GM18868 (cell line): ENCODE measurements at regions not wholly inside any gene's neighbourhood (a gene's known extent, or its start where the extent isn't known, plus 50 kb on each side); places are given as distances from the start of the nearest gene placed in this dataset.

Experiments used
- ATAC-seq: cut with Tn5 transposase; IDR thresholded peaks from one replicate; pipeline ENCODE4 v1.9.1; 2021; ENCODE audit warnings: mild to moderate bottlenecking, moderate library complexity; ENCODE audit not compliant: unreplicated experiment

DNA sequence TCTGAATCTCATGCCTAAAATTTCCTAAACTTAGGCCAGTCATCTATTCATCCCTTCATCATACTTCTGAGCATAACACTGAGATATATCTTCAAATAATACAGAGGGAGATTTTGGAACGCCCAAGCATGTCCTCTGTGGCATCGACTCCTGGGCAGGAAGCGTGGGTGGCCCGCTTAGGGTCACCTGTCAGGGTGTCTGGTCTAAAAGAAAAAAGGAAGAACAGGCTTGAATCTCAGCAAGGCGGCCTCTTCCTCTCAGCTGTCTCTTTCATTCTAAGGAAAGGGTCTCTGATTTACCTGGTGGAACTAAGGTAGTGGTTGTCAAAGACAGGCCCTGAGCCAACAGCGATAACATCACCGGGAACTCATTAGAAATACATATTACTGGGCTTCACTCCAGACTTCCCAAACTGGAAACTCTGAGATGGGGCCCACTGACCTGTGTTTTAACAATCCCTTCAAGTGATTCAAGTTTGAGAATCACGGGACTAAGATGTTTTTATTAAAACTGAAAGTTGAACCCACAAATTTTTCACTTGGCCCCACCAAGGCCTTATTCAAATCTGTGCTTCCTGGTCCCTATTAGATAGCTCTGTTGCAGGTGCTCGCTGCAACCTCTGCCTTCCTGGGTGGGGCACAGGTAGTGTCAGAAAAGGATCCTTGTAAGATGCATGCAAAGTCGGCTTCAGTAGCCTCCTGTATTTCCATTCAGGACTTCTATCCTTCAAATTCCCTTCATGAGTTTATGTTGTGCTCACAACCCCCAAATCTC is 162.3 kb upstream of the CCDC68 start:
- no peak for ATAC-seq

DNA sequence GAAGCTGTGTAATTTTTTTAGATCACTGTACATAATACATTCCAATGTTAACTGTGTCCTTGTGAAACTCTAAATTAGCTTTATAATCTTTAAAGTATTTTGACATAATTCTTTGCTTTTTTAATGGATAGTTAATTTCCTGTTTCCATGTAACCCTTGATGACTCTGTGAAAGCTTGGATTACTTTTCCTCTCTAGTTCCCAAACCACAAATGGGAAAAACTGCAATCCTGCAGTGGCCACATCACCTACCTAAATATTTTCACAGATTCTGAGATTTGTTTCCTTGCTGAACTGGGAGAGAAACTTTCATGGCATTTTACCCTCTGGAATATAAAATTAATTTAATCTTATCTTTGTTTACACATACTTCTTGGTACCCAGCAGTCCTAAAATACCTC is 161.6 kb upstream of the CCDC68 start:
- no peak for ATAC-seq

DNA sequence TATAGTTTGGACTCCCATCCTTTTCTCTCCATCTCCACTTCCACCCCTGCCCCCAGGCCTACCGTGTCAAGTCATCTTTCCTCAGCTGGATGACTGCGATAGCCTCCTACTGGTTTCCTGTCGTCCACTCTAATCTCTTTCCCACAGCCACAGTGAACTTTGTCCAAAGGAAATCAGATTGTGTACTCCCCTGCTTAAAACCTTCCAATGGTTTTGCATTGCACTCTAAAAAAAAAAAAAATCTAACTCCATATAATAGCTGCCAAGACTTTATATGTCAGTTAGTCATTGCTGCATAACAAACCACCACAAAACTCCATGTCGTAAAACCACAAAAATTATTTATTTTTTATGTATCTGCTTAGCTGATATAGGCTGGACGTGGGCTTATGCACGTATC is 160.2 kb upstream of the CCDC68 start:
- ATAC-seq, result no peak

DNA sequence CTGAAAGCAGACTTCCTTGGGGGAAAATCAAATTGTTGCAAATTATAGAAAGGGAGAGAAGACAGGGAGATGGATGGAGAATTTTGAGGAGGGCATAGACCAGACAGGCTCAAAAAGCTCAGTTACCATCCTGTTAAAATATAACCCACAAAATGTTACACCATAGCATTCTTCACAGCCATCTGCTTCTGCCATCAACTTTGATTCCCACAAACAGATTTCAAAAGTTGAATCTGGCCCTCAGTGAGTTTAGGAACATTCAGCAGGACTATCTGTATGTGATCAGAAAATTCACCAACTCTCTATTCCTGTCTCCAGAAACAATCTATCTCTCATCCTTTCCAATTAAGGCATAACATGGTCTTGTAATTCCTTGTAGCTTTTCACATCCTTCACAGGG is 159.8 kb upstream of the CCDC68 start:
- ATAC-seq, result no peak

DNA sequence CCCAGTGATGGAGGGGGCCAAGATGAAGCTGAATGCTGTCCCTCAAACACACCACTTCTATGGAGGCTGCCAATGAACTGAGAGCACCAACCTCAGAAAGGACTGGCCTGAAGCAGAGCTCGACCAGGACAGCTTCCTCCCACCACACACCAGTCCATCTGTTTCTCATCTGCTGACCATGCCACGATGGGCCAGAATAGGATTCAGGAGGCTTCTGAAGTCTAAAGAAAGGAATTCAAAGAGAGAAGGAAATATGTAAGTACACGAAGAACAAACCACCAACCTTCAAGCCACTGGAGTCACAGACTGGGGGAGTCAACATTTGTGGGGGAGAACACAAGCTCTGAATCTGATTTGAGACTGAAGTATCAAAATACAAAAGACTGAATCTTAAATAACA is 157.6 kb upstream of the CCDC68 start:
- no peak for ATAC-seq

DNA sequence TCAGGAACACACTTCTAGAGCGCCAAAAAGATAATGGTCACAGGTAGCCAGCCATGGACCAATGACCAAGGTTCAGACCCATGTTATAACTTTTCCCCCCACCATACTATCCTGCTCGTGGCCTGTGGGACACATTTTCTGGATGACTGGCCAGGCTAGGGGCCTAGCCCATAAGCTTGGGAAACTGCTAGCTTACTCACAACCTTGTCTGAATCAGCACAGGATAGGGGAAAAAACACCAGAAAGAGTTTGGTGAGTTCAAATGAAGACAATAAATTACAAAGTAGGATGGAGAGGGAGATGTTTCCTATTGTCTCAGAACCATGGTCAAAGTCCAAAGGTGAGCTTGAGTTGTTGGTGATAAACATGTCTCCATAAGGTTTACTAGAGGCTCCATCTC is 156.3 kb upstream of the CCDC68 start:
- ATAC-seq, result no peak

DNA sequence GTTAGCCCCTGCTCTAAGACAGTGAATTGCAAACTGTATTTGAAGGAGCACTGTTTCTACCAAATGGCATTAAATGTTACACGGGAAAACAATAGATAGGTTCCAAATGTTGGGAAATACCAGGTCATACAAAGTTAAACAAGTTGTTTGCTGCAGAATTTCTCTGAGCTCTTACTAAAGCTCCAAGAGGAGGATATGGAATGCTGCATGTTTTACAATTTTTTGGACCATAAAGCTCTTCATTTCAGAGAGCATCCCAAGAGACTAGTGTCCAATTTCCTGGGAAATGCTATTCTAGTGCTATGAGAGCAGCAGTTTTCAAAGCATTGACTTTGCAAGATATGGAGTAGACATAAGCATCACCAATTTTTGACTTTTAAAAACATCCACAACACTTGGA is 155.6 kb upstream of the CCDC68 start:
- ATAC-seq, result no peak

DNA sequence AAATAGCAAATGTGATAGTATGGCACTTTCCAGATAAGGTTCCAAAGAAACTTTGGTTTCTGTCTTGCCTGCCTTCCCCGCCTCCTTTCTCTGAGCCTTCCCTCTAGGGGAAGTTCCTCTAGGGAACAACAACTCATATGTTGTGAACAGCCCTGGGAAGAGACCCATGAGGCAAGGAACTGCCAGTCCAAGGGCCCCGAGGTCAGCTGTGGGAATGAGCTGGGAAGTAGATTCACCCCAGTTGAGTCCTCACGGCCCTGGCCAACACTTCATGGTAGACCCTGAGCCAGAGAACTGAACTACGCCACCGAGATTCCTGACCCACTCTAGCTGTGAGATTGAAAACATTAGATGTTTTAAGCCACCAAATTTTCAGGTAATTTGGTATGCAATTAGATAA is 154.5 kb upstream of the CCDC68 start:
- no peak for ATAC-seq

DNA sequence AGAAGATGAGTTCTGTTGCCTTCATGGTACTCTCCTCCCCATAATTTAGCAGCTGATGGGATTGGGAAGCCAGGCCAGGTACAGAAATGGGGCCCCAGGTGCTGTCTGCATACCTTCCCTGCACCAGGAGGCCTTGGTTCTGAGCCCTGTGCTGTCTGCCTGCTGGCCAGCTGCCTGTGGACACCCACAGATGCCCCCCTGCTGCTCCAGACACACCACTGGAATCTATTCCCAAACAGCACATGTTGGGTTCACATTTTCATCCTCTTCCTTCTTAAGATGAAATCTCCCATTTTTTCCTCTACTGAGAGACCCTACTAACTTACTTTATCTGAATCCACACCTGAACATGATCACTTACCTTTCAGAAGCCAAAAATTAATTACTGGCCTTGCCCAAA is 152.0 kb upstream of the CCDC68 start:
- no peak for ATAC-seq

DNA sequence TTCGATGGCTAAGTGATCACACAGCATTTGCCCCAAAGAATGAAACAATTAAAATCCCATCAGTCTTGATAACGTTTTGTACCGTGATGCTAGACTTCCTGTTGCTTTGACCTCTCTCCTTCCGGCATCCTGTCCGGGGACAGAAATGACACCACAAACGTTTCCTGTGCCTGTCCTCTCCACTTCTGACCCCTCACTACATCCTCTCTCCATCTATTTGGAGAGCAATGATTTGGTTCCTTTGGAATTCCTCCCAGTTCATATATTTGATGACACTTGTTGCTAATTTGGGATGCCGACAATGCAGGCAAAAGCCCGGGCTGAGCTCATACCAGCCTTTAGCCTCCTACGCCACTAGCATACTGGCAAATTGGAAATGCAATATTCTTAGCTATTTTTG is 151.2 kb upstream of the CCDC68 start:
- no peak for ATAC-seq

DNA sequence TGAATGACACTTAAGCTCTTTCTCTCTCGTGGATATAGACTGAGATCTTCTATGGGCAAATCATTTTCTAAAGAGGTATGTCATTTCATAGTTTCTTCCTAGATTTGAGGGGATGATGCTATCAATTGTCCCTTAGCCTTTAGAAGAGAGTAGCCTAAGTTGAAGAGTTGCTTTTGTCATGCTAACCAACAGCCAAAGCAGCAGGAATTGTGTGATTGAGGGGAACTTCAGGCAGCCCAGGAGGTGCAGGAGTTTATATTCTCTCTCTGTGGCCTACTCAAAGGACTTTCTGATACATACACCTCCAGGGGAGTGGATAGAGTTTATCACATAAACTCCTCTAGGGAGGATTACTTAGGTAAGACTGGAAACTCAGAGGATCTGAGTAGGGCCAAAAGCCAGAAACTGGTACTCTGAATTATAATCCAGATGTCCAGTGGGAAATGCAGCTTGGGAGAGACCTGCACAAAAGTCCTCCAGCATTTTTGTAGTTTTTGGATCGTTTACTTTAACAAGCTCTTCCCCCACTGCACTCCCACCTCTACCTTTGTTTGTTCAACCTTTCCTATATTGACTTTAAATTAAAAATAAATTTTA is 150.7 kb upstream of the CCDC68 start:
- ATAC-seq, result no peak

DNA sequence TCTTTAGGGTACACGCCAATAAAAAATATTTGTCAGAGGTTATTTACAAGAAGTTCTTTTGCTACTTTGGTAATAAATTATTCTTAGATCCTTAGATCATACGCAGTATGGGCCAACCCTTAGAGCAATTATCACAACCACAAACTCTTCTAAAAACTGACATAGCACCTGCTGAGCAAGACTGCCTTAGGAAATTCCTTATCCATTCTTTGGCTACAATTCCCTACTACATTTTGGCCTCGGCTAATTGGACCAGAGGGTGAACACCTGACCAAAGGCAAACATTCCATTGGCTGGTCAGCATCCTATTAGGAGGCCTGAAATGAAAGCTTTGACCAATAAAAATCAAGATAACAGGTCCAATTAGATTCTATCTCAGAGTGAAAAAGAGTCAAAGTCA is 147.6 kb upstream of the CCDC68 start:
- no peak for ATAC-seq

DNA sequence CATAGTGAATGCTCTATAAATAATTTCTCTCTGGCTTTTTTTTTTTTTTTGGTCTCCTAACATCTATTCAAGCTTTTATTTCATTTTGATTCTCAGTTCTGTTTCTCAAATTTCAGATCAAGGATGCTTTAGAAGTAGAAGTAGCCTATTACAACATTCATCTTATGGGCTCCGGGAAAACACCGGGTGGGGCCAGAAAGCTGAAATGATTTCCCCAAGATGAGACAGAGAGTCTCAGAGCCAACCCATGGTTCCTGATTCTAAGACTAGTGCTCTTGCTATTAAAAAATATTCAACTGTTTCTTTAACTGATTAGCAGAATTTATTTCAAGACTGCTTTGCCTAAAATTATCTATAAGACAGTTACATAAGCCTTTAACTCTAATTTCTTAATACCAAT is 147.2 kb upstream of the CCDC68 start:
- peak; percentile 74 for ATAC-seq

DNA sequence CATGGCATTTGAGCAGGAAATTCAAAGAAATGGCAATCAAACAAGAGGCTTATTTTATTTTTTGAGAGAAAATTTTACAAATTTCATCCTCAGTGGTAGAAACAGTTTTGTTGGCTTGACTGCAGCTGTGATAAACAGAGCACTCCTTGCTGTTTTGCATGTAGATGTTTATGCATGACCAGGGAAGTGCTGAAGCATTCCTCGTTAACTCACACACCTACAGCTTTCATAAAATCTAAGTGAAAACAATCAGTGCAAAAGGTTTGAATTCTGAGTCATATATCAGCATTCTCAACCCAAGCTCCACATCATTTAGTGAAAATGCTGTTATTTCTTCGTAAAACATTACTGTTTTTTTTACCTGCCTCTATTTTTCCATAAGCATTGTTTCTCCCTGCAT is 146.6 kb upstream of the CCDC68 start:
- ATAC-seq, result peak; percentile 27

DNA sequence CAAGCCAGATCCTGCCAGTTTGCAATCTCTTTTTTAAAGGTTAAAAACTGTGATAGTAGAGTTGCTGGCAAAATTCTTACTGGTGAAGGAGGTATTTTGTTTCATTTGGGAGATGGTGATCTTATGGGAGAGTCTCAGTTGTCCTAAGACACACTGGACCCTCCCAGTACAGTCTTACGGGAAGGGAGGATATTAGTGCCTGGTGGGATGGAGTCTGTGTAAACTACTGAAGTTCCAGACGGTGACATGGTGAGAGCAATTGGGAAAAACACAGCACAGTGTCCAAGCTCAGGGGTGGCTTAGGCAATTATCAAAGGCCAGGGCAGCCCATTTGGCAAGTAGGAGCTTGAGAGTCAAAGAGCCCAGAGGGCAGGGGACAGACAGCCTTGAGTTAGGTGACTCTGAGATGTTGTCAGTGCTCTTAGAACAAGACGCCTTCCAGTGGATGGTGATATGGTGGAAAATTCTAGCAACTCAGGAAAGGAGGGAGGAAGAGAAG is 143.7 kb upstream of the CCDC68 start:
- no peak for ATAC-seq

DNA sequence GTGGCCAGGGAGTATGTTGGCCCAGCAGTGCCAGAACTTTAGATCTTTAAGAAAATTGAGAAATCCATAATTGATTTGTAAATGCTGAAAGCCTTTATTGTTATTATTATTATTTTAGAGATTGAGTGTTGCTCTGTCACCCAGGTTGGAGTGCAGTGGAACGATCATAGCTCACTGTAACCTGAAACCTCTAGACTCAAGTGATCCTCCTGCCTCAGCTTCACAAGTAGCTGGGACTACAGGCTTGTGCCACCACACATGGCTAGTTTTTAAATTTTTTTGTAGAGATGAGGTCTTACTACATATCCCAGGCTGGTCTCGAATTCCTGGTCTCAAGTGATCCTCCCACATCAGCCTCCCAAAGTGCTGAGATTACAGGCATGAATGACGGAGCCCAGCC is 143.2 kb upstream of the CCDC68 start:
- no peak for ATAC-seq

DNA sequence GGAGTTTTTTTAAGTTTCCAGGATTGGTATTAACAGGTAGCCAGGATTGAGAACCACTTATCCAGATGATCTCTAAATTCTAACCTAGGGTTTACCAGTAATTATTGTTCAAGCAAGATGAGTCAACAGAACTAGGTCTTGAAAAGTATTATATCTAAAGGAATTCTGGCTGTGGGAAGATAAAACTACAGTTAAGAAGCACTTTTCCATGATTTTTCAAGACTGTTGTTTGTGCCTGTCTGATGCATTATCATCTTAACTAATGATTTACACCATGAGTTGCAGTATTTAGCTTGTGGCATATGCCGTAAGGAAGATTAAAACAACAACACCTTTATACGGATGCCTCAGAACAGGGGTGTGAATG is 142.2 kb upstream of the CCDC68 start:
- no peak for ATAC-seq

DNA sequence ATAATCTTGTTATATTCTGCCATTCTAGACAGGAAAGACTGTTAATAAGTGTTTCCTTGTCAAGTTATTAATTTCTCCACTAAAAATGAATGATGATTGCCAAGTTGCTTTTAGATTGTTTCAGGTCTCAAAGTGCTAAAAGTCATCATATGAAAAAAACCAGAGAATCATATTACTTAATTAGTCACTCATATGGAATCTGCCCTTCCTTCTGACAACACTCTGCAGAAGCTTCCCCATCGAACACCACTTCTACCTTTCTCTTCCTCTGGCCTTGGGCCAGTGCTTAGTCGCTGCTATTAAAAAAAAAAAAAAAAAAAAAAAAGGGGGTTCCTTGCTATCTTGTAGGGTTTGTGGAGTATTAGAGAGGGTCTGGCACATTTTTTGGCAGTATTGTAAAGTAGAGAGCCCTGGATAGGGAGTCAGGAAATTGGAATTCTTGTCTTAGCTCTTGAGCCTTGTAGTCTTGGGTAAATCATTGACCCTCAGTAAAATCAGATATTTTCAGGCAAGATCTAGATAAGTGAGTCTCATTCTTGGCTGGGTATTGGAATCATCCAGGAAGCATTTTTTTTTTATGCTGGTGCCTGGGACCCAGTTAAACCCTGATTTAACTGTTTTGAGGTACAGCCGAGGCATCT is 141.7 kb upstream of the CCDC68 start:
- ATAC-seq, result no peak

DNA sequence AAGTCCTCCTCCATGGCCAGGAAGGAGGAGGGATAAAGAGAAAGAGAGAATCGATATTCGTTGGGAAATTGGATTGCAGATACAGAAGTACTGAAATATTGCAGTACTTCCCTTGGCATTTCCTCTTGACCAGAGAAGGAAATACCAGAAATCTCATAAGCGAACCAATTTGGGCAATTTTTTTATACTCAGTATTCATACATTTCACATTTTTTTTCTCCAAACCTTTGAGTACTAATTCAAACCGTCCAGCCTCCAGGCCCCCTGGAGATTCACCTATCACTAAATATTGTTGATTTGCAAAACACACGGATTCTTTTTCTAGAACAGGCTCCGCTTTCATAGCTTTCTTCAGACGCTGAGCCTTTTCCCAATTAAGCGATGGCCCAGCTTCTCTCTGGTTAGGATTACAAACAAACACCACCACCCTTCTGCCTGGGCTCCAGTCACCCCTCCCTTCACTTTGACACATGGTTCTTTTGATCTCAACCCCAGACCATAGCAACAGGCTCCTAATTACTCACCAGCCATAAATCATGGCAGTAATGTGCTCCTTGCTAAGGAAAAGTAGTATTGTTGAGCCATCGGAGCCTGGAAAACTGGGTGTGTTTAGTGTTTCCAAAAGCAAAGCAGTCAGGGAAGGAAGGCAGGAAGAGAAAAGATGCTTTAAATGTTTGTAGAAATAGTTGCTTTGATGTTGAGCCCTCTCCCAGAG is 138.4 kb upstream of the CCDC68 start:
- no peak for ATAC-seq

DNA sequence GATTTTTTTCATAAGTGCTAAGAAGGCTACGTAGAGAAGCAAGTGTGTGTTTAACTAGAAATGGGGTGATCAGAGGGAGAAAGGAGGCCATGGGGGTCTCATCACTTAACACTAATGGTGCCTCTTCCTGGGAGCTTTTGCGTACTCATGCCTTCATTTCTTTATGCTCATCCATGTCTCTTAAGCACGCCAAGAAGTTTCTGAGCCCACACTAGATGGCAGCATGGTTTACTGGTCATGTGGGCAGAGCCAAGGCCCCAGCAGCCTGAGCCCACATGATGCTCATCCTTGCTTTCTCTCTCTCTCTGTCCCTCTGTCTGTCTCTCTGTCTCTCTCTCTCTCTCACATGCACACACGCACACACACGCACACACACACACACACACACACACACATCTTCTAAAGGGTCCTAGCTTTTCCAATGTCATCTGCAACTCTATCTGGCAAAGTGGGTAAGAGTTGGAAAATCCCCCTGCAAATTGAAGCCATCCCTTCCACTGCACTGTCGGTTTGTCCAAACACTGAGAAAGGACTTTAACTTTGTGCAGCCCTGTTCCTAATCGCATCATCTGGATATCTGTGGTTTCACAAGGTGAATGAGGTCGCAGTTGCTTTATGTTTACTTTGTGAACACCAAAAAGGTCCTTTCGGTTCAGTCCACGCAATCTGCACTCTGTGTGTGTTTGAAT is 137.1 kb upstream of the CCDC68 start:
- peak; percentile 82 for ATAC-seq

DNA sequence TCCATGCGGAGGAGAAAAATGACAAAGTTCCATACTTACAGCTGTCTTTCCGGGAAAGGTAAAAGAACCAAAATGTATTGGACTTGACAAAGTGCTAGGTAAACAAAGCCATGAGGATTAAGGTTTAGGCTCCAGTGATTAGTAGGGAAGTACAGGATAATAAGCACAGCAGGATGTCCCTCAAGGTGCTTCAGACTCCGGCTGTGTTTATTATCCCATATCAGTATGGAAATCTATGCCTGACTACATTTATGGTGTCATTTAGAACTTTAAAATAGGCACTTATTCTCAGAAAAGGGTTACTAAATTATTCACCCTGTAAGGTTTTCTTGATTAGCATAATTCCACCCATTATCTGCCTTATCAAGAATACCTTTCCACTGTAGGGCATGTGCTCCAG is 136.3 kb upstream of the CCDC68 start:
- ATAC-seq, result no peak
